ENCODE measurements at regions not wholly inside any gene's neighbourhood (a gene's known extent, or its start where the extent isn't known, plus 50 kb on each side); places are given as distances from the start of the nearest gene placed in this dataset.

- Histone ChIP-seq H3K9me3 (no peaks in the 10 kb centered on the region), H3K27ac (no peak overlapping the region), H3K4me3 (no peak overlapping the region), H3K36me3 (replicated peaks in 1 of 2; ENCODE audit: insufficient read depth in 1 of 2, low read depth in 2 of 2) (no peaks in the 10 kb centered on the region), H3K27me3 (no peaks in the 10 kb centered on the region), H3K4me1 (no peaks in the 10 kb centered on the region)
- TF ChIP-seq POLR2A (IDR thresholded peaks at IDR 0.05) (no peak), CTCF (IDR thresholded peaks at IDR 0.05) (no peak)
- intact Hi-C loops (cut with DNase I), result no loop called here
- 49 to 60% methylated on average over 6 of the region's 6 CpGs for WGBS, 2 donors
- ATAC-seq (peak; percentile 18), DNase-seq (no peak)
These were observed 125.1 kb downstream of the SPP2 start for GRCh38 chr2:234175649-234176048.

GRCh38 chr2:234174742-234175141 lies 124.2 kb downstream of the SPP2 start:
- Histone ChIP-seq H3K4me3 (no peak overlapping the region), H3K27ac (no peak overlapping the region), H3K9me3 (no peaks in the 10 kb centered on the region), H3K27me3 (no peaks in the 10 kb centered on the region), H3K4me1 (no peaks in the 10 kb centered on the region), H3K36me3 (replicated peaks in 1 of 2; ENCODE audit: insufficient read depth in 1 of 2, low read depth in 2 of 2) (no peaks in the 10 kb centered on the region)
- WGBS, 2 donors, result 89 to 94% methylated on average over 5 of the region's 5 CpGs
- intact Hi-C loops (cut with DNase I), result no loop called here
- ATAC-seq (no peak), DNase-seq (no peak)
- TF ChIP-seq POLR2A (IDR thresholded peaks at IDR 0.05), result no peak
- no peak for TF ChIP-seq CTCF (IDR thresholded peaks at IDR 0.05)

GRCh38 chr2:234172532-234172931 lies 122.0 kb downstream of the SPP2 start:
- intact Hi-C loops (cut with DNase I), result no loop called here
- ATAC-seq, result no peak
- no peak overlapping the region for H3K27ac ChIP-seq
- no peak overlapping the region for H3K4me3 ChIP-seq
- 67 to 83% methylated on average over 4 of the region's 4 CpGs for WGBS, 2 donors
- no peak for DNase-seq
- no peaks in the 10 kb centered on the region for H3K27me3 ChIP-seq
- H3K9me3 ChIP-seq, result no peaks in the 10 kb centered on the region
- H3K36me3 ChIP-seq (replicated peaks in 1 of 2; ENCODE audit: insufficient read depth in 1 of 2, low read depth in 2 of 2), result no peaks in the 10 kb centered on the region
- H3K4me1 ChIP-seq, result no peaks in the 10 kb centered on the region
- TF ChIP-seq CTCF (IDR thresholded peaks at IDR 0.05) (no peak), POLR2A (IDR thresholded peaks at IDR 0.05) (no peak)

GRCh38 chr2:234172066-234172465 lies 121.6 kb downstream of the SPP2 start:
- no peaks in the 10 kb centered on the region for H3K36me3 ChIP-seq (replicated peaks in 1 of 2; ENCODE audit: insufficient read depth in 1 of 2, low read depth in 2 of 2)
- H3K27ac ChIP-seq, result no peak overlapping the region
- no peaks in the 10 kb centered on the region for H3K9me3 ChIP-seq
- DNase-seq (no peak), ATAC-seq (no peak)
- intact Hi-C loops (cut with DNase I), result no loop called here
- 83 to 91% methylated on average over 10 of the region's 10 CpGs for WGBS, 2 donors
- H3K4me3 ChIP-seq, result no peak overlapping the region
- H3K4me1 ChIP-seq, result no peaks in the 10 kb centered on the region
- no peak for TF ChIP-seq POLR2A (IDR thresholded peaks at IDR 0.05)
- no peak for TF ChIP-seq CTCF (IDR thresholded peaks at IDR 0.05)
- H3K27me3 ChIP-seq, result no peaks in the 10 kb centered on the region

GRCh38 chr2:234171666-234172065 lies 121.2 kb downstream of the SPP2 start:
- intact Hi-C loops (cut with DNase I), result no loop called here
- no peak for ATAC-seq

More at GRCh38 chr2:234171666-234172065, 121.2 kb downstream of the SPP2 start:
- WGBS, 2 donors, result 79 to 84% methylated on average over 7 to 14 of the region's 14 CpGs
- Histone ChIP-seq H3K9me3 (no peaks in the 10 kb centered on the region), H3K27ac (no peak overlapping the region), H3K27me3 (no peaks in the 10 kb centered on the region), H3K36me3 (replicated peaks in 1 of 2; ENCODE audit: insufficient read depth in 1 of 2, low read depth in 2 of 2) (no peaks in the 10 kb centered on the region), H3K4me1 (no peaks in the 10 kb centered on the region), H3K4me3 (no peak overlapping the region)
- DNase-seq, result no peak
- TF ChIP-seq CTCF (IDR thresholded peaks at IDR 0.05) (no peak), POLR2A (IDR thresholded peaks at IDR 0.05) (no peak)

Measured in body of pancreas (tissue), 4 donors.